ENCODE measurements at regions not wholly inside any gene's neighbourhood (a gene's known extent, or its start where the extent isn't known, plus 50 kb on each side); places are given as distances from the start of the nearest gene placed in this dataset.

- TF ChIP-seq CTCF (IDR thresholded peaks at IDR 0.05; ENCODE audit: borderline replicate concordance, insufficient read depth, low read depth, low read length): no peak
- no peak overlapping the region for H3K4me3 ChIP-seq (ENCODE audit: low read depth, low read length)
Observed at GRCh38 chr18:22260208-22260820, 90.9 kb downstream of the GATA6 start.

GRCh38 chr18:22257022-22257543 lies 87.7 kb downstream of the GATA6 start:
- no peak for TF ChIP-seq CTCF (IDR thresholded peaks at IDR 0.05; ENCODE audit: borderline replicate concordance, insufficient read depth, low read depth, low read length)

GRCh38 chr18:22254088-22254487 lies 84.7 kb downstream of the GATA6 start:
- TF ChIP-seq CTCF (IDR thresholded peaks at IDR 0.05; ENCODE audit: borderline replicate concordance, insufficient read depth, low read depth, low read length): no peak
- no peak overlapping the region for H3K4me3 ChIP-seq (ENCODE audit: low read depth, low read length)

More at GRCh38 chr18:22257022-22257543, 87.7 kb downstream of the GATA6 start:
- H3K4me3 ChIP-seq (ENCODE audit: low read depth, low read length): no peak overlapping the region

- no peak for TF ChIP-seq CTCF (IDR thresholded peaks at IDR 0.05; ENCODE audit: borderline replicate concordance, insufficient read depth, low read depth, low read length)
- no peak overlapping the region for H3K4me3 ChIP-seq (ENCODE audit: low read depth, low read length)
Observed at GRCh38 chr18:22253676-22254075, 84.3 kb downstream of the GATA6 start.

DNA sequence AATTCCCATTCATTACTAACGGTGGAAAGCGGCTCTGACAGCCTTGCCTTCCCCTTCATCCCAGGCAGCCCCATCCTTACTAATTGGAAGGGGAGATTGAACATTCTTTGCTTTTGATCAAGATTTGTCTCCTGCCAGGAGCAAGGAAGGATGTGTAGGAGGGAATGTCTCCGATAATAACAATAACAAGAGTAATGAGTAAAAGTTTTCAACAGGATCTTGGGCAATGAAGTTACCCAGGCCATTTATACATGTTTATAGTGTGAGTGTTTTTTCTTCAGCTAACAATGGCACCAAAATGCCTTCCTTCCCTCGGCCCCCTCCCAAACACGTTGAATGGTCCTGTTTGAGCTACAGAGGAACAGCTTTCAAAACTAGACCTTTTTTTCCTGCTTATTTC lies 83.8 kb downstream of the GATA6 start:
- no peak overlapping the region for H3K4me3 ChIP-seq (ENCODE audit: low read depth, low read length)
- TF ChIP-seq CTCF (IDR thresholded peaks at IDR 0.05; ENCODE audit: borderline replicate concordance, insufficient read depth, low read depth, low read length): no peak
